Keratinocyte (primary cell): ENCODE measurements at regions not wholly inside any gene's neighbourhood (a gene's known extent, or its start where the extent isn't known, plus 50 kb on each side); places are given as distances from the start of the nearest gene placed in this dataset.

Source experiments
- DNase-seq: peaks from one replicate; pipeline ENCODE4 v3.0.0-alpha.2; 2011; ENCODE audit warnings: low read depth, missing footprints, low spot score
- FAIRE-seq: peaks from 2 replicates; lab custom pipeline; 2011; peaks lifted over from hg19 to GRCh38; lab: Jason Lieb, UNC
- H2AFZ ChIP-seq: 2 replicates; pipeline ENCODE4 v1.6.0; 2012; ENCODE audit warnings: low read length, control low read depth, inconsistent platforms; ENCODE audit not compliant: control insufficient read depth
- H3K27ac ChIP-seq: 2 replicates; pipeline ENCODE4 v1.5.1; 2011; ENCODE audit warnings: low read length; ENCODE audit not compliant: control insufficient read depth, insufficient read depth
- H3K27me3 ChIP-seq: 3 replicates; pipeline ENCODE4 v1.6.0; 2011; ENCODE audit warnings: low read length; ENCODE audit not compliant: control insufficient read depth, insufficient read depth; ENCODE audit errors: extremely low read depth
- H3K36me3 ChIP-seq, 2 experiments: 2 replicates in 1 of 2; 3 replicates in 1 of 2; pipeline ENCODE4 v1.5.1; 2011; ENCODE audit warnings: low read length in 2 of 2, mild to moderate bottlenecking in 1 of 2; ENCODE audit not compliant: control insufficient read depth in 2 of 2, insufficient read depth in 2 of 2; ENCODE audit errors: extremely low read depth in 1 of 2
- H3K4me1 ChIP-seq: 3 replicates; pipeline ENCODE4 v1.5.1; 2011; ENCODE audit warnings: low read length; ENCODE audit not compliant: control insufficient read depth, insufficient read depth; ENCODE audit errors: extremely low read depth
- H3K4me2 ChIP-seq: 3 replicates; pipeline ENCODE4 v1.6.0; 2011; ENCODE audit warnings: low read depth, low read length; ENCODE audit not compliant: control insufficient read depth, insufficient read depth; ENCODE audit errors: extremely low read depth
- H3K4me3 ChIP-seq, 3 experiments: fragments of 200-600 bp in 1 of 3; sonication (generic) in 1 of 3; 2 replicates in 2 of 3; 3 replicates in 1 of 3; pipeline ENCODE4 v1.5.1; 2011 to 2016; ENCODE audit warnings: low read length in 3 of 3, mild to moderate bottlenecking in 3 of 3, control low read depth in 2 of 3, inconsistent platforms in 1 of 3, low read depth in 1 of 3, mixed read lengths in 1 of 3, mixed run types in 1 of 3, moderate library complexity in 1 of 3; ENCODE audit not compliant: control insufficient read depth in 2 of 3, insufficient read depth in 2 of 3; ENCODE audit errors: extremely low read depth in 1 of 3
- H3K79me2 ChIP-seq: 2 replicates; pipeline ENCODE4 v1.6.0; 2012; ENCODE audit warnings: low read length; ENCODE audit not compliant: control insufficient read depth, insufficient read depth
- H3K9ac ChIP-seq: 3 replicates; pipeline ENCODE4 v1.6.0; 2011; ENCODE audit warnings: low read length; ENCODE audit not compliant: control insufficient read depth, insufficient read depth; ENCODE audit errors: extremely low read depth
- H3K9me1 ChIP-seq: 3 replicates; pipeline ENCODE4 v1.6.0; 2011; ENCODE audit warnings: low read length; ENCODE audit not compliant: control insufficient read depth, insufficient read depth; ENCODE audit errors: extremely low read depth
- H3K9me3 ChIP-seq: 2 replicates; pipeline ENCODE4 v1.5.1; 2012; ENCODE audit warnings: low read depth, low read length; ENCODE audit not compliant: control insufficient read depth
- H4K20me1 ChIP-seq: 3 replicates; pipeline ENCODE4 v1.6.0; 2011; ENCODE audit warnings: low read length; ENCODE audit not compliant: control insufficient read depth, insufficient read depth; ENCODE audit errors: extremely low read depth
- CTCF ChIP-seq, 3 experiments: IDR thresholded peaks in 1 of 3; conservative IDR thresholded peaks in 1 of 3; optimal IDR thresholded peaks in 1 of 3; 2 replicates in 2 of 3; 3 replicates in 1 of 3; pipeline versions ENCODE3 to v1.5.1; 2011; ENCODE audit warnings: low read length in 3 of 3, mild to moderate bottlenecking in 3 of 3, moderate library complexity in 2 of 3, control low read depth in 1 of 3, inconsistent platforms in 1 of 3; ENCODE audit not compliant: insufficient read depth in 2 of 3; ENCODE audit errors: extremely low read depth in 1 of 3
- EZH2 ChIP-seq: IDR thresholded peaks from one replicate; pipeline ENCODE4 v1.6.1; 2012; ENCODE audit warnings: inconsistent platforms, mild to moderate bottlenecking, low read length, moderate library complexity
- dilution Hi-C: fragments of 300-500 bp; cut with MboI; formaldehyde crosslinking; loops from one replicate; pipeline ENCODE4 v1.7.0; 2020; ENCODE audit warnings: low sequenced_read_pairs; ENCODE audit not compliant: extremely low pct_ligation_motif_present

- Histone ChIP-seq H3K4me2 (no peak overlapping the region), H2AFZ (no peak overlapping the region), H3K27me3 (peaks cover 11% of the 10 kb centered on the region), H3K9me1 (no peaks in the 10 kb centered on the region), H3K9me3 (no peaks in the 10 kb centered on the region), H3K27ac (no peak overlapping the region), H3K36me3 (no peaks in the 10 kb centered on the region), H3K9ac (no peak overlapping the region), H3K4me1 (no peaks in the 10 kb centered on the region), H3K79me2 (no peaks in the 10 kb centered on the region), H3K4me3 (no peak overlapping the region), H4K20me1 (no peaks in the 10 kb centered on the region)
- TF ChIP-seq EZH2 (no peak), CTCF (optimal IDR thresholded peaks at IDR 0.05 in 1 of 3, IDR thresholded peaks at IDR 0.05 in 1 of 3, conservative IDR thresholded peaks at IDR 0.05 in 1 of 3; ENCODE audit: extremely low read depth in 1 of 3, insufficient read depth in 2 of 3, low read length in 3 of 3) (no peak)
- peak; percentile 52 for FAIRE-seq
- DNase-seq: no peak
- dilution Hi-C loops: no loop called here
Observed at GRCh38 chr5:171537070-171537849, 117.8 kb downstream of the FGF18 start.

- FAIRE-seq: no peak
- no peak overlapping the region for H3K4me3 ChIP-seq
- H4K20me1 ChIP-seq: no peaks in the 10 kb centered on the region
- no peaks in the 10 kb centered on the region for H3K9me1 ChIP-seq
- no peak for DNase-seq
- peaks cover 11% of the 10 kb centered on the region for H3K27me3 ChIP-seq
- no peaks in the 10 kb centered on the region for H3K79me2 ChIP-seq
- no peak overlapping the region for H2AFZ ChIP-seq
- H3K36me3 ChIP-seq: no peaks in the 10 kb centered on the region
- H3K4me2 ChIP-seq: no peak overlapping the region
- H3K4me1 ChIP-seq: no peaks in the 10 kb centered on the region
- H3K27ac ChIP-seq: no peak overlapping the region
- TF ChIP-seq EZH2 (no peak), CTCF (optimal IDR thresholded peaks at IDR 0.05 in 1 of 3, IDR thresholded peaks at IDR 0.05 in 1 of 3, conservative IDR thresholded peaks at IDR 0.05 in 1 of 3; ENCODE audit: extremely low read depth in 1 of 3, insufficient read depth in 2 of 3, low read length in 3 of 3) (no peak)
- no peaks in the 10 kb centered on the region for H3K9me3 ChIP-seq
- dilution Hi-C loops: no loop called here
- H3K9ac ChIP-seq: no peak overlapping the region
Observed at GRCh38 chr5:171537923-171538537, 118.6 kb downstream of the FGF18 start.
